Activated CD8-positive, alpha-beta memory T cell treated with anti-CD3 and anti-CD28 coated beads, Interleukin-2, amount 50 U/mL, for 48 hours (primary cell): ENCODE measurements at regions not wholly inside any gene's neighbourhood (a gene's known extent, or its start where the extent isn't known, plus 50 kb on each side); places are given as distances from the start of the nearest gene placed in this dataset.
"Not testable (repeated sequence)": the region's sequence is repeated elsewhere in the genome, so short reads cannot be mapped to it uniquely, and the experiment has no call there.

Experiments
- DNase-seq: peaks from one replicate; pipeline ENCODE4 v3.0.0-alpha.2; 2020

- not testable (repeated sequence) for DNase-seq
Observed at GRCh38 chr16:29139901-29140855, 155.3 kb downstream of the LAT start.

- DNase-seq, result no peak
Observed at GRCh38 chr16:29139261-29139802, 154.5 kb downstream of the LAT start.

- not testable (repeated sequence) for DNase-seq
Observed at GRCh38 chr16:29138698-29139097, 153.8 kb downstream of the LAT start.

GRCh38 chr16:29137894-29138662 is 153.2 kb downstream of the LAT start:
- not testable (repeated sequence) for DNase-seq

- DNase-seq, result not testable (repeated sequence)
Observed at GRCh38 chr16:29137461-29137860, 152.6 kb downstream of the LAT start.

GRCh38 chr16:29136916-29137315 is 152.1 kb downstream of the LAT start:
- not testable (repeated sequence) for DNase-seq

- not testable (repeated sequence) for DNase-seq
Observed at GRCh38 chr16:29136046-29136696, 151.3 kb downstream of the LAT start.

GRCh38 chr16:29135098-29135497 is 150.2 kb downstream of the LAT start:
- not testable (repeated sequence) for DNase-seq

GRCh38 chr16:29133681-29134430 is 149.0 kb downstream of the LAT start:
- not testable (repeated sequence) for DNase-seq

GRCh38 chr16:29132869-29133268 is 148.0 kb downstream of the LAT start:
- not testable (repeated sequence) for DNase-seq

- DNase-seq, result not testable (repeated sequence)
Observed at GRCh38 chr16:29132444-29132843, 147.6 kb downstream of the LAT start.

GRCh38 chr16:29130901-29131851 is 146.3 kb downstream of the LAT start:
- not testable (repeated sequence) for DNase-seq

GRCh38 chr16:29130131-29130711 is 145.4 kb downstream of the LAT start:
- not testable (repeated sequence) for DNase-seq

GRCh38 chr16:29129458-29130038 is 144.7 kb downstream of the LAT start:
- DNase-seq, result not testable (repeated sequence)

- not testable (repeated sequence) for DNase-seq
Observed at GRCh38 chr16:29128732-29129457, 144.0 kb downstream of the LAT start.

- DNase-seq, result not testable (repeated sequence)
Observed at GRCh38 chr16:29127806-29128420, 143.1 kb downstream of the LAT start.

GRCh38 chr16:29126616-29127015 is 141.8 kb downstream of the LAT start:
- no peak for DNase-seq

GRCh38 chr16:29126057-29126494 is 141.2 kb downstream of the LAT start:
- DNase-seq, result no peak

GRCh38 chr16:29124828-29125227 is 140.0 kb downstream of the LAT start:
- DNase-seq, result no peak
